ENCODE measurements at regions not wholly inside any gene's neighbourhood (a gene's known extent, or its start where the extent isn't known, plus 50 kb on each side); places are given as distances from the start of the nearest gene placed in this dataset.
A peak's percentile ranks its signal among the peaks of the same experiment; 100 is the strongest.
"Not testable (repeated sequence)": the region's sequence is repeated elsewhere in the genome, so short reads cannot be mapped to it uniquely, and the experiment has no call there.

- DNase-seq (ENCODE audit: low read depth, low spot score) = no peak
Observed at GRCh38 chrX:34576864-34577263, 80.2 kb downstream of the TMEM47 start.

- no peak for DNase-seq (ENCODE audit: low read depth, low spot score)
Observed at GRCh38 chrX:34565981-34566380, 91.1 kb downstream of the TMEM47 start.

GRCh38 chrX:34563804-34564203 lies 93.3 kb downstream of the TMEM47 start:
- no peak for DNase-seq (ENCODE audit: low read depth, low spot score)

- no peak for DNase-seq (ENCODE audit: low read depth, low spot score)
Observed at GRCh38 chrX:34563061-34563460, 94.0 kb downstream of the TMEM47 start.

GRCh38 chrX:34562006-34562405 lies 95.1 kb downstream of the TMEM47 start:
- DNase-seq (ENCODE audit: low read depth, low spot score) = no peak

GRCh38 chrX:34560180-34560579 lies 96.9 kb downstream of the TMEM47 start:
- DNase-seq (ENCODE audit: low read depth, low spot score) = no peak

GRCh38 chrX:34559325-34559724 lies 97.8 kb downstream of the TMEM47 start:
- no peak for DNase-seq (ENCODE audit: low read depth, low spot score)

GRCh38 chrX:34557733-34558132 lies 99.4 kb downstream of the TMEM47 start:
- no peak for DNase-seq (ENCODE audit: low read depth, low spot score)

GRCh38 chrX:34555481-34555880 lies 101.6 kb downstream of the TMEM47 start:
- no peak for DNase-seq (ENCODE audit: low read depth, low spot score)

GRCh38 chrX:34546366-34546765 lies 110.7 kb downstream of the TMEM47 start:
- DNase-seq (ENCODE audit: low read depth, low spot score) = no peak

GRCh38 chrX:34528081-34528480 lies 129.0 kb downstream of the TMEM47 start:
- no peak for DNase-seq (ENCODE audit: low read depth, low spot score)

GRCh38 chrX:34521563-34521962 lies 135.5 kb downstream of the TMEM47 start:
- no peak for DNase-seq (ENCODE audit: low read depth, low spot score)

- DNase-seq (ENCODE audit: low read depth, low spot score) = no peak
Observed at GRCh38 chrX:34509394-34509793, 147.7 kb downstream of the TMEM47 start.

- no peak for DNase-seq (ENCODE audit: low read depth, low spot score)
Observed at GRCh38 chrX:34503119-34503518, 154.0 kb downstream of the TMEM47 start.

GRCh38 chrX:34493086-34493485 lies 164.0 kb downstream of the TMEM47 start:
- no peak for DNase-seq (ENCODE audit: low read depth, low spot score)

GRCh38 chrX:34491126-34491525 lies 166.0 kb downstream of the TMEM47 start:
- no peak for DNase-seq (ENCODE audit: low read depth, low spot score)

- DNase-seq (ENCODE audit: low read depth, low spot score) = no peak
Observed at GRCh38 chrX:34487364-34487763, 169.7 kb downstream of the TMEM47 start.

GRCh38 chrX:34483980-34484379 lies 173.1 kb downstream of the TMEM47 start:
- no peak for DNase-seq (ENCODE audit: low read depth, low spot score)

GRCh38 chrX:34470507-34470906 lies 186.6 kb downstream of the TMEM47 start:
- no peak for DNase-seq (ENCODE audit: low read depth, low spot score)

- DNase-seq (ENCODE audit: low read depth, low spot score) = peak; percentile 4
Observed at GRCh38 chrX:34467437-34467836, 189.6 kb downstream of the TMEM47 start.

GRCh38 chrX:34463220-34463619 lies 193.9 kb downstream of the TMEM47 start:
- not testable (repeated sequence) for DNase-seq (ENCODE audit: low read depth, low spot score)

- not testable (repeated sequence) for DNase-seq (ENCODE audit: low read depth, low spot score)
Observed at GRCh38 chrX:34457850-34458249, 199.2 kb downstream of the TMEM47 start.

GRCh38 chrX:34437586-34437985 lies 219.5 kb downstream of the TMEM47 start:
- DNase-seq (ENCODE audit: low read depth, low spot score) = no peak

GRCh38 chrX:34426334-34426733 lies 230.8 kb downstream of the TMEM47 start:
- DNase-seq (ENCODE audit: low read depth, low spot score) = no peak

- no peak for DNase-seq (ENCODE audit: low read depth, low spot score)
Observed at GRCh38 chrX:34406580-34406979, 250.5 kb downstream of the TMEM47 start.
